RKO (cell line): ENCODE measurements at regions not wholly inside any gene's neighbourhood (a gene's known extent, or its start where the extent isn't known, plus 50 kb on each side); places are given as distances from the start of the nearest gene placed in this dataset.

Experiments
- DNase-seq: peaks from one replicate; pipeline ENCODE4 v3.0.0-alpha.2; 2016; ENCODE audit warnings: low spot score

- no peak for DNase-seq
Measured at GRCh38 chr2:106941372-106941993, 55.5 kb upstream of the ST6GAL2 start.

- DNase-seq, result no peak
Measured at GRCh38 chr2:106943468-106944200, 57.7 kb upstream of the ST6GAL2 start.

- DNase-seq, result no peak
Measured at GRCh38 chr2:106944215-106944614, 58.2 kb upstream of the ST6GAL2 start.

GRCh38 chr2:106948540-106948939, 62.6 kb upstream of the ST6GAL2 start:
- DNase-seq, result no peak

- no peak for DNase-seq
Measured at GRCh38 chr2:106953236-106953635, 67.3 kb upstream of the ST6GAL2 start.

GRCh38 chr2:106953779-106954178, 67.8 kb upstream of the ST6GAL2 start:
- DNase-seq, result no peak

- no peak for DNase-seq
Measured at GRCh38 chr2:106954304-106954703, 68.3 kb upstream of the ST6GAL2 start.

GRCh38 chr2:106956416-106956815, 70.4 kb upstream of the ST6GAL2 start:
- DNase-seq, result no peak

DNA sequence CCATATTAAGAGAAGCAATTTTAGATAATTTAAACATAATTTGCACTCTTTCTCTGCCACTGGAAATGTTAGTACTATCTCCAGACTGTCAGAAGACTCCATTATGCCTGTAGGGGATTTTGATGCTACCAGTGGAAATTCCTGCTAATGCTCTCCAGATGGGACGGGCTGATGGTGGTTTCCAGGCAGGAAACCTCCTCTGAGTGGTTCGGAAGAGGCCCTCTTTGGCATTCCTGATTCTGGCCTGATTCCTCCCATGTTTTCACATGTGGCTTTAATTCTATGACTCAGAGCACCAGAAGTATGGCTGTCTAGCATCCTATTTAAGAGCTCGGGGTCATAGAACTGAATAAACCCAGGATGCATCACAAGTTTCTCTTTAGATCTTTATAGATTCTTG, 70.9 kb upstream of the ST6GAL2 start:
- no peak for DNase-seq

GRCh38 chr2:106959975-106960682, 74.2 kb upstream of the ST6GAL2 start:
- no peak for DNase-seq

DNA sequence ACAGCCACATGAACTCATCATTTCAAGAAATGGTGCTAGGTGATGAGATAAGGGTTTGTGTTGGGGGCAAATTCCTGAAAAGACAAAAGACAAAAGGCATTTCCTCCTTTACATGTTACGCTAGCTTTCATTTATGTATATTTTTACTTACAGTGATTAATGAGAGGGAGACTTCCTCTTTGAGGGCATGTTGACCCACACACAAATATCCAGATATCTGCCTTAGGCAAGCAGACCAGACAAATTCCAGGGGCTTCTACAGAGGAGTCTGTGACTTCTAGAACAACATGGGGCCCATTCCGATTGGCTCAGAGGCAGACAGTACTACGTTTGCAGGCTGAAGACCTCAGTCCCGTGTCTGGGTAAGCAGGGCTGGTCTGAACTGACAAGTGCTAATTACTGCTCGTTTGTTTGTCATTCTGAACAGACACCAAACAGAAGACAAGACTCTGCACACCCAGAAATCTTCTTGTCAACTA, 74.8 kb upstream of the ST6GAL2 start:
- no peak for DNase-seq

DNA sequence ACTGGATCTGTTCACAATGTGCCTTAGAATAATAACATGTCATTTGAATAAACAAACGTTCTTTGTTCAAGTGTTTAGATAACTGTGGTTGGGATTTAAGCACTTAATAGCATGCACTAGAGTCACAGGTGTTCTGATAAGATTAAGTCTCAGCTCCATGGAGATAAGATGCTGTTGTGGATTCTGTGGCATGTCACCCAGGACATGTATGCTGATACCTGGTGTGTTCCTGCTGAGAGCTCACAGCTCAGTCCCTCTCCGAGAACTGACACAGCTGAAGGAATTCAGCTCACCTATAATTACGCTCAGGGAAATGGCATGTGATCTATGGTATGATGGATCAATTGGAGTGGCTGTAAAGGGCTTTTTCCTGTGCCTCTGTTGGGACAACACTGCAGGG, 75.4 kb upstream of the ST6GAL2 start:
- no peak for DNase-seq

DNA sequence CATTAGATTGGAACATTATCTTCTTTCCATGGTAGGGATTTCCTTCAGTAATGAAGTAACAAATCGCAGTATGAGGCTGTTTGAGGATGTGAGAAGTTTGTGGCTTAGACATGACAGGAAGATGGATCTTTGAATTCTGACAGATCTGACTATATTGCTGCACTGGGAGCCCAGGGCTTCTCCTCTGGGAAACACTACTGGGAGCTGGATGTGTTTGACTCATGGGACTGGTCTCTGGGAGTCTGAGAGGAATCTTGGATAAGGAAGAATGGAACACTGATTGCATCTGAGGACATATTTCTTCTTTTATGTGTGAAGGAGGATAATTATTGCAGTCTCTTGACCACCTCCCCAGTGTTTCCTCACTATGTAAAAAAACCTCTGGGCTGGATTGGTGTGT, 77.2 kb upstream of the ST6GAL2 start:
- DNase-seq, result no peak

GRCh38 chr2:106963893-106964292, 77.9 kb upstream of the ST6GAL2 start:
- no peak for DNase-seq

DNA sequence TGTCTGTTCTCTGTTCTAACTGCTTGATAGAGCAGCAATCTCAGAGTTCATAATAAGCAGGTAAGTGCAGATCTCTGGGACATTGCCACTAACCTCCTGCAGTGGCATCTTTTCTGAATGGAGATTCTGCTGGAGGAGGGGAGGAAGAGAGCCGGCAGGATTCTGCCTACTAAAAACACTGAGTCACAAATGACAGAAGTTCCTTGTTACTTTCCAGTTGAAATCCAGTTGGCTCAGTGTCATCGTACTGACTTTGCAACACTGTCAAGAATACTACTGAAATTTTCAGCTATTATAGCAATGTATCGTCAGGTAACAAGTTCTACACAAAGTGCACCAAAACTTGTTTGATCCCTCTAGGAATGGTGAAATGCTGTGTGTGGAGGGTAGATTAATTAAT, 79.6 kb upstream of the ST6GAL2 start:
- no peak for DNase-seq

DNA sequence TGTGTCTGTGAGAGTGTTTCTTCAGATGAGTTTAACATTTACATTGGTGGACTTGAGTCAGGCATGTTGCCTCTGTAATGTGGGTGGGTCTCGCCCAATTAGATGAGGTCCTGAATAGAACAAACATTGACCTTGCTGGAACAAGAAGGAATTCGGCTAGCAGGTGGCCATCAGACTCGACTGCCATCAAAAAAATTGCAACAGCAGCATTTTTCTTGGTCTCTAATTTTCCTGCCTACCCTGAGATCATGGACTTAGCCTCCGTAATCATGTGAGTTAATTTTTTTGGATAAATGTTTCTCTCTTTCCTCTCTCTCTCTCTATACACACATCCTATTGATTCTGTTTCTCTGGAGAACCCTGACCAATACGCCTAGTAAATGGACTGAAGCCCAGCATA, 83.8 kb upstream of the ST6GAL2 start:
- no peak for DNase-seq

- peak; percentile 9 for DNase-seq
Measured at GRCh38 chr2:106970471-106971261, 84.7 kb upstream of the ST6GAL2 start.

- DNase-seq, result no peak
Measured at GRCh38 chr2:106972782-106973181, 86.8 kb upstream of the ST6GAL2 start.

GRCh38 chr2:106974891-106975290, 88.9 kb upstream of the ST6GAL2 start:
- DNase-seq, result no peak

DNA sequence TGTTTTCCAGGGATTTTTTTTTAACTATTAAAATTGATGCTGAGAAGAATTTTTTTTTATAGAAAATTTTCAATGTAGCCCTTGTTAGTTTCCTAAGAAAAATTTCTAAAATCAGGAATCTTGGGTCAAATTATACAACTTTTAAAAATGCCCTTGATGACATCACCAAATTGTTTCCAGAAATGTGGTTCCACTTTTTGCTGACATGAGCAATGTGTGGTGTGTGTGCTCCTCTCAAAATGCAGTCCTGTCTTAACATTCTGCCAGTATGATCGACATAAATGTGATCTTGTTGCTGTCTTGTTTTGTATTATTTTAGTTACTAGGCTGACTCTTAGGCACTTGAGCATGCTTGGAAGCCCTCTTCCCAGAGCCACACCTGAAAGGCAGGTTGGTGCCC, 89.7 kb upstream of the ST6GAL2 start:
- no peak for DNase-seq

DNA sequence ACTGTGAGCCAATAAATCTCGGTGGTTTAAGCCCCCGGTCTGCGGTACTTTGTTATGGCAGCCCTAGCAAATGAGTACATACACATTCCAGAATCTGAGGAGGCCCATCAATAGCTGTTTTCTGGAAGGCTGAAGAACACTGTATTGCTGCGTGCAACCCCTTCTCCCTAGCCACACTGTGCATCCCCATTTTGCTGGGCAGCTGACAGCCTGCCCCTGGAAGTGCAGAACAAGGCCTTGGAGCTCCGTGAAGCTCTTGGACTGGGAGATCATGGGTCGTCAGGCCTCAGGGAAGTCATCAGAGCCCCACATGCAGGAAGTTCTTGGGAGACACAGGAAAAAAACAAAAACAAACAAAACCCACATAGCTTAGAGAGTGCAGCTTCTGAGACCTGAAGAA, 90.6 kb upstream of the ST6GAL2 start:
- DNase-seq, result no peak

GRCh38 chr2:106977717-106978116, 91.8 kb upstream of the ST6GAL2 start:
- DNase-seq, result no peak
